ENCODE measurements at regions not wholly inside any gene's neighbourhood (a gene's known extent, or its start where the extent isn't known, plus 50 kb on each side); places are given as distances from the start of the nearest gene placed in this dataset.

DNA sequence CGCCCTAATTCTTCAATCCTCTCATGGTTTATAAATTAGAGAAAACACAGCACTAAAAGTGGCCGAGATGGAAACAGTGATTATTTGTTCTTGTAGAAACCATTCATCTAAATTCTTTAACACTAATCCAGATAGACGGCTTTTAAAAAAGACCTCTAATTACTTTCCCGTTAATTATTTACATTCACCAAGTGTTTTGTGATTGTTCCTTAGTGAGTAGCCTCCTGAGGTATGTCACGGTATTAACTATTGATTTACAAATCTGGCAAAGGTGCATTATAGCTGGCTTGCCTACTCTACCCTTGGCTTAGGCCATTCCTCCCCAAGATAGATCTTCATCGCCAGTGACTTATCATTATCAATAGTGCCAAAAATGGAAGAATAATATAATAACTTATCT lies 436.4 kb upstream of the ST6GAL2 start:
- DNase-seq, result no peak

DNA sequence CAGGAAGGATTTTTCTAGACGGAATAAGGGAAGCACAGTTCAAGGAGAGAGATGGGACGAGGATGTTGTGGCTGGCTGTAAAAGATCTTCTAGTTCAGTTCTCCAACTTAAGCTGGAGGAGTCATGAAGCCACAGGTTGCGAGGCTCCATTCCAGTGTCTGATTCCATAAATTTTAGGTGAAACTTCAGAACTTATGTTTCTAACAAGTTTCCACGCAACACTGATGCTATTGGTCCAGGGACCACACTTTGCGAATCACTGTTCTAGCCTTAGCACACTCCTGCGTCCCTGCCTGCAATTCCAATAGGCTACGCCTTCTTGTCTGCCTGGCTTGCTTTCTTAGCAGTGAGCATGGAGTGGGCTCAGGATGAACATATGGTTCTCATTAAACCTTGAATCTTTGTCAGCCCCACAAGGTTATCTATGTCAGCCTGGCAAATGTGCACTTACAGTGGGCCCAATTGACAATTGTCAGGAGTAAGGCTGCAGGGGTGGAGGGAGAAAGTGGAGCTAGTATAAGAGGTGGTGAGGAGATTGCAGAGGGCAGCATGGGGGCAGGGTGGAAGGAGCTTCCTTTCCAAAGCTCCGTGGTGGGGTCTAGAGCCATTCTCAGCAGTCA lies 438.1 kb upstream of the ST6GAL2 start:
- DNase-seq, result no peak

DNA sequence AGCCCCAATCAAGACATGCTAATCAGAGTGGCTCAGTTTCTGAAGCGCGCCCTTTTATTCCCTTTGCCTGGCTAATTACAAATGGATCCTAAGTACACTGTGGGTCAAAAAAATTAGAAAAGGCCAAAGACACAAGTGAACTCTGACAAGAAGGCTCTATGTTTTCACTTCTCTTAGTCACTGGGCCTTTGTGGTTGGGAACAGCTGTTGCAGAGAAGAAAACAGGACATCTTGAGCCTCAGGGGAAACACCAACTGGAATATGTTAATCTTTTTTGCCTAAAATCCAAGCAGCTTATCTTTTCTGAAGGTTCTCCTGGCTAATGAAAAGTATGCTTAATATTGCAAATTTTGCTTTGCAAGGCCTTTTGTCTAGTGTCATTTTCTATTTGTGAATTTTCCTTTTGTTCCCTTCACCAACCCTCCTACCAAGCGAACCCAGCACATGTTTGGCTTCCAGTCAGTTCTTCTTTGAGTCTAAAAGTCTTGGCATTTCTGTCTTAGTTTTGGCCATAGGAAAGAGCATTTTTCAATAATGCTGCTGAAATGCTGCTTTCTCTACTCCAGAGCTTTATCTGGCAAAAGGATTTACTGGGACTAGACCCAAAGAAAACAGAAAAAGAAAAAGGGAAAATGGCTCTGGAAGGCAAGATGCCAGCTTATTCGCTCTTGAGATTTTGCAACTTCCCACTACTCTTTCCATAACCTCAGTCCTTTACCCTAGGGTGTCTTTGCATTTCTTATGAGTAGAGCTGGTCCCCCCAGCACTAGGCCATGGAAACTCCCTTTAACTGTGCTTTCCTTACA lies 440.2 kb upstream of the ST6GAL2 start:
- no peak for DNase-seq

DNA sequence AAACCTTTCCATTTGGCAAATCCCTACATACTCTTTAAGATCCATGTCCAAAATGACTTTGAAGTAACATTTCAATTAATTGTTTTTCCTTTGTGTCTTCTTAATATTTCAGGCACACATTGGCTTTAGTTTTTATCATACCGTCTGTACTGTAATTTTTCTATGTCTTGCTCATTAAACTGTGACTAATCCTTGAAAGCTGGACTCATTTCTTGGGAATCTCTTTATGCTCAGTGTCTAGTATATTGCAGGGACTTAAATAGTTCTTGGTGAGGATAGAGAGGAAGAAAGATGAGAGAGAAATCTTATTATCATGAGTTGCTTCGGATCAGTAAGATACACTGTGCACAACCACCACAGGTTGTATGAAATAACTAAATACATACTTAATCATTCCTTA lies 448.3 kb upstream of the ST6GAL2 start:
- DNase-seq, result no peak

DNA sequence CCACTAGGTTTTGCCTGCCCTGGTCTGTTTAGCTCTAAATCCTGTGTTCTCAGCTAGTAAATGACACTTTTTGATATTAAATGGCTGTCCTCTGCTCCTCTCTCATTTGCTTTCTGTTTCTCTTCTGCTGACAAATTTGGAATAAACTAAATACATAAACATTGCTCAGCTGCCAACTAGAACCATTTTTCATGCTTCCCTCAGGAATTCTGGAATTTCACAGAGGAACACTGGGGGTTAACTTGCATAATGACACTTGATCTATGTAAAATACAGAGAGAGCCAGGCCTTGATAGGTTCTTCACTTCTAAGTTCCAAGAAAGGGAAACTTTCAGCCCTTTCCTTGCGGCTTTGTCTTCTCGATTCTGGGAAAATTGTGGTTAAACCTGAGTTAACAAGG lies 450.6 kb upstream of the ST6GAL2 start:
- no peak for DNase-seq

GRCh38 chr2:107337209-107337898 lies 451.4 kb upstream of the ST6GAL2 start:
- no peak for DNase-seq

- no peak for DNase-seq
Observed at GRCh38 chr2:107338059-107338458, 452.1 kb upstream of the ST6GAL2 start.

DNA sequence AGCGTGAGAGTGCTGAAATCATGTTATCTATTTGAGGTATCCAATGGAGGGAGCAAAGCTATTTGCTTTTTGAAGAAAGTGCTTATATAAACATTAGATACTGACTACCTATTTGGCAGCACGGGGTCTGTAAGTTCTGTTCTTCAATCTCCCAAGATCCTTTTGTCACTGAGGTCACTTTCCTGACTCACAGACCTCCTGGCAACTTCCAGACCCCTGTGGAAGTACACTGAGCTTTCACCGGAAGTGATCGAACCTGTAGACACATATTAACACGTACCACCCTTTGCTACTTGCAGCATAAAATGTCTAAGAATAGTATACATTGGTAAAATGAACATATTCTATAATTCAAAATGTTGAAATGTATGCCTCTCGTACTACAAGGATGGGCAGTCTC lies 452.6 kb upstream of the ST6GAL2 start:
- DNase-seq, result no peak

GRCh38 chr2:107340955-107341354 lies 455.0 kb upstream of the ST6GAL2 start:
- no peak for DNase-seq

DNA sequence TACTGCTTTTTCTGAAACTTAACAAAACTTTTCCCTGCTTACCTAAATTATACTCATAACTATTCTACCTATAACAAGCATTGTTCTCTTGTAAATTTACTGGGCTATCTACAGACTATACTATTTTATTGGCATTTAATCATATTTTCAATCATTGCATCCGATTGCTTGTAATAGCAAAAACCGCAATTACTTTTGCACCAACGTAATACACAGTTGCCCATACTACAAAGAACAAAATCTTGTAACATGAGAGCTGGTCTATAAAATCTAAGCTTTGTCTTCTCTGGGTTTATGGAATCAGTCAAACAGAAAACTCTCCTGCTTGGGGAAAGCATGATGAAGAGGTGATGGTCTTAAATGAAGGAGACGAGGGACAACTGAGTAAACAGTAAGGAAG lies 463.4 kb upstream of the ST6GAL2 start:
- DNase-seq, result no peak

DNA sequence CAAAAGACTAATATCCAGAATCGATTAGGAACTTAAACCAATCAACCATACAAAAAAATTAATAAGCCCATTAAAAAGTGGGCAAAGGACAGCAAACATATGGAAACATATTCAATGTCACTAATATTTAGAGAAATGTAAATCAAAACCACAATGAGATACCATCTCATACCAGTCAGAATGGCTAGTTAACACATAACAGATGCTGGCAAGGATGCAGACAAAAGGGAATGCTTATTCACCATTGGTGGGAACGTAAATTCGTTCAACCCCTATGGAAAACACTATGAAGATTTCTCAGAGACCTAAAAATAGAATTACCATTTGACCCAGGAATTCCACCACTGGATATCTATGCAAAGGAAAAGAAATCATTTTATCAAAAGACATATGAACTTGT lies 468.2 kb upstream of the ST6GAL2 start:
- DNase-seq, result no peak

DNA sequence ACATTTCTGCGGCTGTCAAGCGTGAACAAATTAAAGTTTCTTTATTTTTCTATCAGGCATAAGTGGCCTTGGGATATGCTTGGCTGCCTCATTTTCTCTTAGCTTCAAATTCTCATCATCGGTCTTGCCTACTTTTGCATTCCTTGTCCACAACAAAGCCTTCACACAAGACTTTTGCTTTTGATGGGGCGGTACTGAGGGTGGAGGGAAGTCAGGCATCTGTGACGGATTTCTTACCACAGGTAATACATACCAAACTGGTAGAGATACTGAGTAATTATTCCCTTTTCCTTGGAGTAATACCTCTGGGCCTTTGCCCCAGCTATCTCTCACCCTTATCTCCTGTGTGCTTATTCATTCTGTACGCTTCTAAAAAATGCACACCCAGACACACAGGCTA lies 468.3 kb upstream of the RGPD4 start:
- DNase-seq, result no peak

DNA sequence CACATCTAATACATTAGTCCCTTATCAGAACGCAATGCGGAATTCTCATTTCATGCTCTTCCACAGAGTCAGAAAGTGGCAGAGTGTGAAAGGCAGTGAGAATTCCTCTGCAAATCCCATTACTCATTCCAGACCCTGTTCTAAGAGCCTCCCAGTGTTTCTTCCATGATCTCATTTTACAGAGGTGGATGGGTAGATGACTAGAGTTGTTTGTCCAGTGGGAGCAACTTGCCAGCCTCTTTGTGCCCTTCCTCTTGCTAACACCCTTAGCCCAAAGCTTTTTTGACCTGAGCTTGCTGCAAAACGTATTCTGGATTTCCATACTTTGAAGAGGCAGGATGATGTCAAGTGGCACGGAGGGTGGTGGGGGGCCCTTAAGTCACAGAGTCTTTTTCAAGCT lies 467.7 kb upstream of the RGPD4 start:
- no peak for DNase-seq

DNA sequence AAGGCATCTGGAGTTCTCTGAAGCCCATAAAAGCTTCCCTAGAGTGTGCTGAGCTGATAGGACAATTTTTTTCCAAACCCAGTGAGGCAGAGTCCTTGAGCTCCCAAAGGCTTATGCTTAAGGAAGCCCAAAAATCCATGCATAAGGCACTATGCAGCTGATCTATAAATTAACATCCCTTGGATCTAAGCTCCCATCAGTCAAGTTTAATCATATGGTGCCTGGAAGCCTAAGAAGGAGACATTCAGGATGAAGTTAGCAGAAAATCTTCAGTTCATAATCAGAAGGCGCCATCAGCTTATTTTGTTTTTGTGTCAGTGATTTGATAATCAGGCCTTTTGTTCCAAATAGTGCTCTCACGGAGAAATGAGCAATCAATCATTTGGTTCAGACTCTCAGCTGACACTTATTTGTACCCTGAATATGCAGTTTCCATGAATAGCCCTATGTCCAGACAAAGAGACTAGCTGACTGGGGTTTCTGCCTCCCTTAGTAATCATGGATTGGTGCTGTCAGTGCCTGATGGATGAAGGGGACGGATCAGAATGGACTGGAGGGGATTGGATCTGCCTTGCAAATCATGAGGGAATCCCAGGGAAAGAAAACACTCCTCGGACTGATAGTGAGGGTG lies 464.8 kb upstream of the RGPD4 start:
- no peak for DNase-seq

DNA sequence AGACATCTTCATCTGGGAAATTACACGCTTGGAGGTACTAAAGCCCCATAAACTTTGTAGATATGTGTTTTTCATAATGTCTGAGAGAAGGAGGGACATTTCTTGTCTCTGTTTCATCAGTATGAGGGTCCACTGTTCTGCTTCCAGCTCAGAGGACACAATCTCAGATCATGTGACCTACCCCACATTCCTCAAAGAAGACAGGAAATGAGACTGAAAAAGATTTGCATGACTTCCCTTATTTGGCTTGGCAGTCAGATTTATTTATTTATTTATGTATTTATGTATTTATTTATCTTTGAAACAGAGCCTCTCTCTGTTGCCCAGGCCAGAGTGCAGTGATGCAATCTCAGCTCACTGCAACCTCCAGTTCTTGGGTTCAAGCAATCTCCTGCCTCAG lies 463.7 kb upstream of the RGPD4 start:
- no peak for DNase-seq

GRCh38 chr2:107363806-107364205 lies 462.9 kb upstream of the RGPD4 start:
- no peak for DNase-seq

- no peak for DNase-seq
Observed at GRCh38 chr2:107364361-107364950, 462.2 kb upstream of the RGPD4 start.

GRCh38 chr2:107374249-107374648 lies 452.4 kb upstream of the RGPD4 start:
- no peak for DNase-seq

DNA sequence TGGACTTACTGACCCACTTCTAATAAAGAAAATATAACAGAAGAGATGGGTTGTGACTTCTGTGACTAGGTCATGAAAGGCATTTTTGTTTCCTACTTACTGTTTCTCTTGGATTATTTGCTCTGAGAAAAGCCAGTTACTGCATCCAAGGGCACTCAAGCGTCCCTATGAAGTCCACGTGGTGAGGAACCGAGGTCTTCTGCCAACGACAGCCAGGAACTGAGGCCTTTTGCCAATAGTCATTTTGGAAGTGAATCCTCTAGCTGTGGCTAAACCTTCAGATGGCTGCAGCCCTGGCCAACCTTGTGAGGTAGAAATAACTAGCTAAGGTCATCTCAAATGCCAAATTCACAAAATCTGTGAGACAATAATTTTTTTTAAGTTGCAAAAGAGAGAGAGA lies 449.8 kb upstream of the RGPD4 start:
- DNase-seq, result no peak

DNA sequence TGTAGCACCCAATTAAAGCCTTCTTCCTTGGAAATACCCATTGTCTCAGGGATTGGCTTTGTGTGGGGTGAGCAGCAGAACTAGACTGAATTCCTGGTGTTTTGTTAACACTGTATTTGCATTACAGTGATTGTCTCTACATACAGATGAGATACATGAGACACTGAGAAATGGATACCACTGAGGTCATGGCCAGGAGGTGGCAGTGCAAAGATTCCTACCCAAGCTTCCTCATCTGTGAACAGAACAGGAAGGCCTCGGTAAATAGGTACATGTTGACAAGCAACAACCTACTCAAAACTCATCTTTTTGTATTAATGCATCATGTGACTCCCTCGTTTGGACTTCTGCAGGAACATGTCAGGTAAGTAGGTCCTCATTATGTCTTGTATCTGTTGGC lies 445.8 kb upstream of the RGPD4 start:
- DNase-seq, result no peak

- no peak for DNase-seq
Observed at GRCh38 chr2:107383691-107384090, 443.0 kb upstream of the RGPD4 start.

GRCh38 chr2:107384422-107384821 lies 442.3 kb upstream of the RGPD4 start:
- no peak for DNase-seq

DNA sequence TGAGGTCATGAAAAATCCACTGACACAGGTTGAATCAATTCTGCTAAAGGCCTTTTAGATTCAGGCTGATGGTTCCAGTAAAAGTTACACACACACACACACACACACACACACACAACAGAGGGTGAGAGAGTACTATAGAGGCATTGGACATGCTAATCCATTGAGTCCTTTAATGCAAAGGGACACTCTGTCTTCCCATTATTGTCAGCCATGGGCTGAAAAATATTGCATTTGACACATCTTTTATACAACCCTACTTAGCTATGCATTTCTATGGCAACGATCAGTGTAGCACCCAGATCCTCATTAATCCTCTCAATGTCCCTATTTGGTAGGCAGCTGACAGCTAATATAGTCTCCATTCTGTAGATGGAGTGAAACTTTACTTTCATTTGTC lies 440.8 kb upstream of the RGPD4 start:
- no peak for DNase-seq
